HepG2 (cell line): ENCODE measurements at regions not wholly inside any gene's neighbourhood (a gene's known extent, or its start where the extent isn't known, plus 50 kb on each side); places are given as distances from the start of the nearest gene placed in this dataset.

Source experiments
- ATAC-seq: fragments of 200-7000 bp; cut with Tn5 transposase; 3 replicates; pipeline ENCODE4 v1.9.1; 2020; ENCODE audit warnings: mild to moderate bottlenecking, moderate library complexity
- BruUV-seq: library from RNA; stranded (reverse); fragments of 400-500 nt; replicated peaks from 2 replicates; lab custom pipeline; 2021; lab: Mats Ljungman, UMichigan
- CTCF ChIA-PET: fragments of 300-600 bp; formaldehyde crosslinking; extraction: SDS; loops from one replicate; lab custom pipeline; 2021; ENCODE audit warnings: low total read pairs, inconsistent platforms, low intra/inter-chr PET ratio; lab: Yijun Ruan, JAX
- POLR2A ChIA-PET: fragments of 350-600 bp; sonication (Branson Sonifier 250); formaldehyde crosslinking; loops from one replicate; lab custom pipeline; 2020; ENCODE audit warnings: antibody characterized with exemption, inconsistent platforms; lab: Yijun Ruan, JAX
- DNase-seq: peaks from one replicate; pipeline ENCODE4 v3.0.0-alpha.2; 2015; ENCODE audit warnings: low spot score
- FAIRE-seq: peaks from 3 replicates; lab custom pipeline; 2011; peaks lifted over from hg19 to GRCh38; lab: Jason Lieb, UNC
- H2AFZ ChIP-seq: one replicate; pipeline ENCODE4 v1.6.1; 2011; ENCODE audit warnings: low read length, inconsistent platforms
- H3K27ac ChIP-seq: fragments of 300-600 bp; 3 replicates; pipeline ENCODE4 v1.8.0; 2011; ENCODE audit warnings: mixed run types, mild to moderate bottlenecking, mixed read lengths, low read length, inconsistent platforms; ENCODE audit not compliant: insufficient read depth; ENCODE audit errors: extremely low read length
- H3K27me3 ChIP-seq, 2 experiments: fragments of 200-600 bp in 1 of 2; 2 replicates in 1 of 2; 3 replicates in 1 of 2; pipeline versions ENCODE4 v1.6.0 to v1.8.0; 2011; ENCODE audit warnings: low read length in 2 of 2, mild to moderate bottlenecking in 2 of 2, moderate library complexity in 2 of 2, inconsistent platforms in 1 of 2; ENCODE audit not compliant: insufficient read depth in 2 of 2, control insufficient read depth in 1 of 2
- H3K36me3 ChIP-seq, 2 experiments: fragments of 200-600 bp in 1 of 2; replicated peaks in 1 of 2; 2 replicates in 1 of 2; 3 replicates in 1 of 2; pipeline versions ENCODE4 v1.5.1 to v1.8.0; 2011; ENCODE audit warnings: low read length in 2 of 2, inconsistent platforms in 1 of 2; ENCODE audit not compliant: insufficient read depth in 2 of 2, control insufficient read depth in 1 of 2
- H3K4me1 ChIP-seq: 2 replicates; pipeline ENCODE4 v1.5.1; 2012; ENCODE audit warnings: low read length, inconsistent platforms; ENCODE audit not compliant: insufficient read depth
- H3K4me2 ChIP-seq: 2 replicates; pipeline ENCODE4 v1.6.0; 2011; ENCODE audit warnings: low read depth, low read length, inconsistent platforms
- H3K4me3 ChIP-seq, 3 experiments: fragments of 200-600 bp in 1 of 3; sonication (generic), shearing (Covaris generic) in 1 of 3; replicated peaks in 1 of 3; 2 replicates each; pipeline ENCODE4 v1.5.1; 2011 to 2016; ENCODE audit warnings: low read length in 3 of 3, inconsistent platforms in 2 of 3, low read depth in 2 of 3, mild to moderate bottlenecking in 2 of 3, control low read depth in 1 of 3, mixed read lengths in 1 of 3; ENCODE audit not compliant: insufficient read depth in 1 of 3
- H3K79me2 ChIP-seq: one replicate; pipeline ENCODE4 v1.6.1; 2011; ENCODE audit warnings: low read length, inconsistent platforms; ENCODE audit not compliant: insufficient read depth
- H3K9ac ChIP-seq: 2 replicates; pipeline ENCODE4 v1.6.0; 2011; ENCODE audit warnings: mild to moderate bottlenecking, low read depth, low read length, inconsistent platforms; ENCODE audit not compliant: insufficient read depth
- H3K9me3 ChIP-seq: 2 replicates; pipeline ENCODE4 v1.5.1; 2012; ENCODE audit warnings: mild to moderate bottlenecking, low read length
- H4K20me1 ChIP-seq: 2 replicates; pipeline ENCODE4 v1.6.0; 2011; ENCODE audit warnings: inconsistent platforms, mild to moderate bottlenecking, low read length, moderate library complexity; ENCODE audit not compliant: insufficient read depth
- GABPA ChIP-seq, 2 experiments: IDR thresholded peaks; 2 replicates each; pipeline ENCODE4 v1.6.1; 2011 to 2016; ENCODE audit warnings: low read depth in 2 of 2, low read length in 1 of 2, missing biosample characterization in 1 of 2, missing genetic modification characterization in 1 of 2
- JUND ChIP-seq: sonication (generic); formaldehyde crosslinking; IDR thresholded peaks from 2 replicates; pipeline ENCODE4 v1.8.0; 2022; ENCODE audit warnings: mild to moderate bottlenecking, missing genetic modification reagents
- MYNN ChIP-seq: sonication (generic); formaldehyde crosslinking; IDR thresholded peaks from 2 replicates; pipeline ENCODE4 v1.4.0; 2020; ENCODE audit warnings: mild to moderate bottlenecking, low read depth, missing genetic modification reagents
- NFE2 ChIP-seq: sonication (generic); formaldehyde crosslinking; IDR thresholded peaks from 2 replicates; pipeline ENCODE4 v1.4.0; 2020; ENCODE audit warnings: missing genetic modification reagents
- TEAD2 ChIP-seq: sonication (generic); formaldehyde crosslinking; IDR thresholded peaks from 2 replicates; pipeline ENCODE4 v1.9.0; 2021; ENCODE audit warnings: missing genetic modification reagents
- ZNF205 ChIP-seq: IDR thresholded peaks from 2 replicates; pipeline ENCODE4 v1.6.1; 2018; ENCODE audit warnings: missing biosample characterization, missing genetic modification reagents
- ZNF382 ChIP-seq: sonication (generic); formaldehyde crosslinking; IDR thresholded peaks from 2 replicates; pipeline ENCODE4 v1.5.0; 2020; ENCODE audit warnings: missing genetic modification reagents, mild to moderate bottlenecking, borderline replicate concordance
- ZNF546 ChIP-seq: sonication (generic); formaldehyde crosslinking; conservative IDR thresholded peaks from 2 replicates; pipeline ENCODE4 v1.8.1; 2023; ENCODE audit warnings: mild to moderate bottlenecking, missing genetic modification reagents
- in situ Hi-C: cut with HindIII; loops from 2 replicates; pipeline ENCODE4 v1.10.0; 2017; ENCODE audit warnings: low pct_unique_long_range_greater_than_20kb; ENCODE audit not compliant: extremely low pct_ligation_motif_present
- intact Hi-C: fragments of 100-400 bp; cut with micrococcal nuclease; formaldehyde crosslinking; loops from one replicate; pipeline ENCODE4 v1.10.0; 2022; ENCODE audit not compliant: unreplicated experiment
- TF ChIP-seq, protein P1 (sequence below): sonication (generic); formaldehyde crosslinking; IDR thresholded peaks from 2 replicates; pipeline ENCODE4 v1.4.0; 2020; ENCODE audit warnings: missing genetic modification reagents, mild to moderate bottlenecking, borderline replicate concordance
- TF ChIP-seq, protein P2 (sequence below): sonication (generic); formaldehyde crosslinking; IDR thresholded peaks from 2 replicates; pipeline ENCODE4 v1.5.0; 2020; ENCODE audit warnings: missing genetic modification reagents
- TF ChIP-seq, protein P3 (sequence below): sonication (generic); formaldehyde crosslinking; IDR thresholded peaks from 2 replicates; pipeline ENCODE4 v1.8.0; 2022; ENCODE audit warnings: mild to moderate bottlenecking, missing genetic modification reagents; ENCODE audit not compliant: insufficient replicate concordance
- TF ChIP-seq, protein P4 (sequence below): sonication (generic); formaldehyde crosslinking; IDR thresholded peaks from 2 replicates; pipeline ENCODE4 v1.8.1; 2023; ENCODE audit warnings: mild to moderate bottlenecking, moderate library complexity, missing genetic modification reagents
- TF ChIP-seq, protein P5 (sequence below): sonication (generic); formaldehyde crosslinking; IDR thresholded peaks from 2 replicates; pipeline ENCODE4 v1.4.0; 2020; ENCODE audit warnings: mild to moderate bottlenecking, missing genetic modification reagents
- TF ChIP-seq, protein P6 (sequence below): sonication (generic); formaldehyde crosslinking; IDR thresholded peaks from 2 replicates; pipeline ENCODE4 v1.4.0; 2020; ENCODE audit warnings: missing genetic modification reagents, borderline replicate concordance

DNA sequence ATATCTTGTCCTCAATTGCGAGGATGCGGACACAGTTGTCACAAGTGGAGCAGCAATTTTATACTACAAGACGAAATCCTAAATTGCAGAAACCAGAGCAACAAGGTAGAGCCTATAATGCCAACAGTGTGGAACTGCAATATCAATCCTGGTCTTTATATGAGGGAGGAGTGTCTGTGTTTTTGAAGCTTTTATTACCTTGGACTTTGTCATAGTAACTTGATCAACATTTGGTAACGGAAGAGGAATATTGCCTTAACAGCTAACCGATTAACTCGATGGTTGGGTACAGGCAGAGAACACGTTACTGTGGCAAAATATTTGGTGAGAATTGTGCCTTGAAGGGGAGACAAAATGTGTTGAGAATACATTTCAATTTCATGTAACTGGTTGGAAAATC is 661.5 kb downstream of the FGF9 start (continued):
- TF ChIP-seq GABPA (IDR thresholded peaks at IDR 0.05; ENCODE audit: low read depth, low read length) (no peak), GABPA (CRISPR knock-in tag; IDR thresholded peaks at IDR 0.05; ENCODE audit: low read depth) (no peak), MYNN (CRISPR knock-in tag) (no peak), ZNF205 (CRISPR knock-in tag) (no peak), TEAD2 (CRISPR knock-in tag) (no peak), ZNF382 (CRISPR knock-in tag) (no peak)
- TF ChIP-seq, protein P1, sequence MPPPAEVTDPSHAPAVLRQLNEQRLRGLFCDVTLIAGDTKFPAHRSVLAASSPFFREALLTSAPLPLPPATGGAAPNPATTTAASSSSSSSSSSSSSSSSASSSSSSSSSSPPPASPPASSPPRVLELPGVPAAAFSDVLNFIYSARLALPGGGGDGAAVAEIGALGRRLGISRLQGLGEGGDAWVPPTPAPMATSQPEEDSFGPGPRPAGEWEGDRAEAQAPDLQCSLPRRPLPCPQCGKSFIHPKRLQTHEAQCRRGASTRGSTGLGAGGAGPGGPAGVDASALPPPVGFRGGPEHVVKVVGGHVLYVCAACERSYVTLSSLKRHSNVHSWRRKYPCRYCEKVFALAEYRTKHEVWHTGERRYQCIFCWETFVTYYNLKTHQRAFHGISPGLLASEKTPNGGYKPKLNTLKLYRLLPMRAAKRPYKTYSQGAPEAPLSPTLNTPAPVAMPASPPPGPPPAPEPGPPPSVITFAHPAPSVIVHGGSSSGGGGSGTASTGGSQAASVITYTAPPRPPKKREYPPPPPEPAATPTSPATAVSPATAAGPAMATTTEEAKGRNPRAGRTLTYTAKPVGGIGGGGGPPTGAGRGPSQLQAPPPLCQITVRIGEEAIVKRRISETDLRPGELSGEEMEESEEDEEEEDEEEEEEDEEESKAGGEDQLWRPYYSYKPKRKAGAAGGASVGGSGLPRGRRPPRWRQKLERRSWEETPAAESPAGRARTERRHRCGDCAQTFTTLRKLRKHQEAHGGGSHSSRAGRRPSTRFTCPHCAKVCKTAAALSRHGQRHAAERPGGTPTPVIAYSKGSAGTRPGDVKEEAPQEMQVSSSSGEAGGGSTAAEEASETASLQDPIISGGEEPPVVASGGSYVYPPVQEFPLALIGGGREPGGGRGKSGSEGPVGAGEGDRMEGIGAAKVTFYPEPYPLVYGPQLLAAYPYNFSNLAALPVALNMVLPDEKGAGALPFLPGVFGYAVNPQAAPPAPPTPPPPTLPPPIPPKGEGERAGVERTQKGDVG (CRISPR knock-in tag): no peak

DNA sequence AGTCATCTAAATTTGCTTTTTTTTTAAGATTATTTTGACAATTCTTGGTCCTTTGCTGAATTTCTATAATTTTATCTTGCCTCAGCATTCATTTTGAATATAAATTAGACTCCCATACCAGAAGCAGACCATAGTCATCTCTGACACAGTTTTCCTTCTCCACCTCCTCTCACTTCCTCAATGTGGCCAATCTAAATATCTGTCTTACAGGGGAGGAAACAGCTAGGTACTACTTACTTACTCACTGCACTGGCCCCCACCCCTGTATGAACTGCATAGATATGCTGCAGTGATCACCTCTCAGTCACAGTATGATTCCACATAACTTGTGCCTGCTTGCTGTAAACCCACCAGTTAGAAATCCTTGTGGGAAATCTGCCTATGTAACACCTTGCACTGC is 665.6 kb downstream of the FGF9 start:
- FAIRE-seq (no peak), DNase-seq (no peak), ATAC-seq (no peak)
- POLR2A ChIA-PET: no interaction called here
- Histone ChIP-seq H2AFZ (no peak overlapping the region), H3K27ac (no peak overlapping the region), H3K27me3 (no peaks in the 10 kb centered on the region), H3K79me2 (no peaks in the 10 kb centered on the region), H3K4me3 (no peak overlapping the region), H3K9me3 (peaks cover 63% of the 10 kb centered on the region), H3K36me3 (no peaks in the 10 kb centered on the region), H3K9ac (no peak overlapping the region), H3K4me1 (no peaks in the 10 kb centered on the region), H4K20me1 (no peaks in the 10 kb centered on the region), H3K4me2 (no peak overlapping the region)
- BruUV-seq: no TSS peak
- in situ Hi-C loops (no loop called here), intact Hi-C loops (no loop called here)
- CTCF ChIA-PET: no interaction called here
- TF ChIP-seq, protein P2, sequence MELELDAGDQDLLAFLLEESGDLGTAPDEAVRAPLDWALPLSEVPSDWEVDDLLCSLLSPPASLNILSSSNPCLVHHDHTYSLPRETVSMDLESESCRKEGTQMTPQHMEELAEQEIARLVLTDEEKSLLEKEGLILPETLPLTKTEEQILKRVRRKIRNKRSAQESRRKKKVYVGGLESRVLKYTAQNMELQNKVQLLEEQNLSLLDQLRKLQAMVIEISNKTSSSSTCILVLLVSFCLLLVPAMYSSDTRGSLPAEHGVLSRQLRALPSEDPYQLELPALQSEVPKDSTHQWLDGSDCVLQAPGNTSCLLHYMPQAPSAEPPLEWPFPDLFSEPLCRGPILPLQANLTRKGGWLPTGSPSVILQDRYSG: no peak
- TF ChIP-seq, protein P3, sequence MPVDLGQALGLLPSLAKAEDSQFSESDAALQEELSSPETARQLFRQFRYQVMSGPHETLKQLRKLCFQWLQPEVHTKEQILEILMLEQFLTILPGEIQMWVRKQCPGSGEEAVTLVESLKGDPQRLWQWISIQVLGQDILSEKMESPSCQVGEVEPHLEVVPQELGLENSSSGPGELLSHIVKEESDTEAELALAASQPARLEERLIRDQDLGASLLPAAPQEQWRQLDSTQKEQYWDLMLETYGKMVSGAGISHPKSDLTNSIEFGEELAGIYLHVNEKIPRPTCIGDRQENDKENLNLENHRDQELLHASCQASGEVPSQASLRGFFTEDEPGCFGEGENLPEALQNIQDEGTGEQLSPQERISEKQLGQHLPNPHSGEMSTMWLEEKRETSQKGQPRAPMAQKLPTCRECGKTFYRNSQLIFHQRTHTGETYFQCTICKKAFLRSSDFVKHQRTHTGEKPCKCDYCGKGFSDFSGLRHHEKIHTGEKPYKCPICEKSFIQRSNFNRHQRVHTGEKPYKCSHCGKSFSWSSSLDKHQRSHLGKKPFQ (CRISPR knock-in tag): no peak
- TF ChIP-seq, protein P4, sequence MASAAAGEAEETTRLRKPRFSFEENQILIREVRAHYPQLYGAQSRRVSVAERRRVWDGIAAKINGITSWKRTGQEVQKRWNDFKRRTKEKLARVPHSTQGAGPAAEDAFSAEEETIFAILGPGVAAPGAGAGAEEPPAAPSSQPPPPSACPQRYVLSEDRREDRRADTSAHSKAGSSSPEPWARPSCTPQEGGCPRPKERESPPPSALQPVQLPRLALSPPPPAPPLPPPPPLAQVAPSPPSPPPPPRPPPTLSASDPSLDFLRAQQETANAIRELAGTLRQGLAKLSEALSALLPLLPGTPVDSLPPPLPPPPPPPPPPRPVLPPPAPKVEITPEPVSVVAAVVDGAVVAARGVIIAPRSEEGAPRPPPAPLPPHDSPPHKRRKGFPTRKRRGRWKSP: no peak
- TF ChIP-seq, protein P5, sequence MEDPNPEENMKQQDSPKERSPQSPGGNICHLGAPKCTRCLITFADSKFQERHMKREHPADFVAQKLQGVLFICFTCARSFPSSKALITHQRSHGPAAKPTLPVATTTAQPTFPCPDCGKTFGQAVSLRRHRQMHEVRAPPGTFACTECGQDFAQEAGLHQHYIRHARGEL (CRISPR knock-in tag): no peak
- TF ChIP-seq NFE2 (CRISPR knock-in tag) (no peak), ZNF546 (no peak), JUND (CRISPR knock-in tag) (no peak)
- TF ChIP-seq, protein P6, sequence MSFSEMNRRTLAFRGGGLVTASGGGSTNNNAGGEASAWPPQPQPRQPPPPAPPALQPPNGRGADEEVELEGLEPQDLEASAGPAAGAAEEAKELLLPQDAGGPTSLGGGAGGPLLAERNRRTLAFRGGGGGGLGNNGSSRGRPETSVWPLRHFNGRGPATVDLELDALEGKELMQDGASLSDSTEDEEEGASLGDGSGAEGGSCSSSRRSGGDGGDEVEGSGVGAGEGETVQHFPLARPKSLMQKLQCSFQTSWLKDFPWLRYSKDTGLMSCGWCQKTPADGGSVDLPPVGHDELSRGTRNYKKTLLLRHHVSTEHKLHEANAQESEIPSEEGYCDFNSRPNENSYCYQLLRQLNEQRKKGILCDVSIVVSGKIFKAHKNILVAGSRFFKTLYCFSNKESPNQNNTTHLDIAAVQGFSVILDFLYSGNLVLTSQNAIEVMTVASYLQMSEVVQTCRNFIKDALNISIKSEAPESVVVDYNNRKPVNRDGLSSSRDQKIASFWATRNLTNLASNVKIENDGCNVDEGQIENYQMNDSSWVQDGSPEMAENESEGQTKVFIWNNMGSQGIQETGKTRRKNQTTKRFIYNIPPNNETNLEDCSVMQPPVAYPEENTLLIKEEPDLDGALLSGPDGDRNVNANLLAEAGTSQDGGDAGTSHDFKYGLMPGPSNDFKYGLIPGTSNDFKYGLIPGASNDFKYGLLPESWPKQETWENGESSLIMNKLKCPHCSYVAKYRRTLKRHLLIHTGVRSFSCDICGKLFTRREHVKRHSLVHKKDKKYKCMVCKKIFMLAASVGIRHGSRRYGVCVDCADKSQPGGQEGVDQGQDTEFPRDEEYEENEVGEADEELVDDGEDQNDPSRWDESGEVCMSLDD (CRISPR knock-in tag): no peak
